GM12864 (cell line): ENCODE measurements at regions not wholly inside any gene's neighbourhood (a gene's known extent, or its start where the extent isn't known, plus 50 kb on each side); places are given as distances from the start of the nearest gene placed in this dataset.

Experiments used
- DNase-seq: peaks from one replicate; pipeline ENCODE4 v3.0.0-alpha.2; 2011; ENCODE audit warnings: low read depth
- H3K4me3 ChIP-seq: 2 replicates; pipeline ENCODE4 v1.5.1; 2011; ENCODE audit warnings: mild to moderate bottlenecking, low read depth, low read length, control low read depth
- TF ChIP-seq, protein P1 (sequence below): IDR thresholded peaks from 2 replicates; pipeline ENCODE4 v1.5.1; 2011; ENCODE audit warnings: low read depth, mild to moderate bottlenecking, moderate library complexity, low read length, control low read depth, inconsistent platforms; ENCODE audit errors: missing control alignments

DNA sequence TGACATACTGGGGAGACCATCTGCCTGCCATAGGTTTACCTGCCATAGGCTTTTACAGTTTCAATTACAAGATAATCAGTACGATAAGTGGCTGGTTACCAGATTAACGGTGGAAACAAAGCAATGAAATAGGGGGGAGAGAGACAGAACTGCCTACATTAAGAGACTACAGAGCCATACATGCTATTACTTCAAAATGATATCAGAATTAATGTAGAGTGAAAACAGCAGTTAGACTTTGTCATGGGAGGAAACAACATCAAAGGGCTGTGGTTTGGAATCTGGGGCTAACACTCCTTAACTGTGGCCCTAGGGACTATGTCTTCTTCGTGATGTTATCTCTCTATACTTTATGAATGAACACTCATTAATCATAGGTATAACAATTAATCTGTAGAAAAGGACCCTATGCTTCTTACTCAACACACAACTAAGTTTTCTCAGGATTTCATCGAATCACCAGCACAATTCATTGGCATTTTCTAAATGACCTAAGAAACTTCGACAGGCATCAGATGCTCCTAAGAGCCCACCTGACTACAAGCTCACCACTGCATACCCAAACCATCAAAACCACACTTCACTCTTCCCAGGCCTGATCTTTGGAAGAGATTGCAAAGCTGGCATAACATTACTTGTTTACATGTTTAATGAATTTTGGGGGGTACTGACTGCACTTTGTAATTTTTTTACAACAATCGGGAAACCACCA, 475.6 kb upstream of the SOX5 start:
- no peak overlapping the region for H3K4me3 ChIP-seq
- DNase-seq: no peak

DNA sequence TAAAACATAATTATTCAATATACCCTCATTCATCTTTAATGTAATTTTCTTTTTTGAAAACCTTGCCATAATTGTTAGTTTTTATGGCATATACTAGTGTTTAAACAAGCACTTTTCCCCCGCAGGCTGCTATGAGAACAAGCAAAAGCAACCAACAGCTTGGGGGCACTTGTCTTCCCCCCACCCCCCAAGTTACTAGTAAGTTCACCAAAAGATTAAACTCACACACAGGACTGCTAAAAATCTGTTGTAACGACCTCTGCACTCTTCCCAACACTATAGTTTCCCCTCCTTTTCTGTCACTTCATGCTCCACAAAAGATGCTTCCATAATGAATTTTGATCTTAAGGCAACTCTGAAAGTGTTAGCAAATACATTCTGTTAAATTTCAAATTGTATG, 474.9 kb upstream of the SOX5 start:
- TF ChIP-seq, protein P1, sequence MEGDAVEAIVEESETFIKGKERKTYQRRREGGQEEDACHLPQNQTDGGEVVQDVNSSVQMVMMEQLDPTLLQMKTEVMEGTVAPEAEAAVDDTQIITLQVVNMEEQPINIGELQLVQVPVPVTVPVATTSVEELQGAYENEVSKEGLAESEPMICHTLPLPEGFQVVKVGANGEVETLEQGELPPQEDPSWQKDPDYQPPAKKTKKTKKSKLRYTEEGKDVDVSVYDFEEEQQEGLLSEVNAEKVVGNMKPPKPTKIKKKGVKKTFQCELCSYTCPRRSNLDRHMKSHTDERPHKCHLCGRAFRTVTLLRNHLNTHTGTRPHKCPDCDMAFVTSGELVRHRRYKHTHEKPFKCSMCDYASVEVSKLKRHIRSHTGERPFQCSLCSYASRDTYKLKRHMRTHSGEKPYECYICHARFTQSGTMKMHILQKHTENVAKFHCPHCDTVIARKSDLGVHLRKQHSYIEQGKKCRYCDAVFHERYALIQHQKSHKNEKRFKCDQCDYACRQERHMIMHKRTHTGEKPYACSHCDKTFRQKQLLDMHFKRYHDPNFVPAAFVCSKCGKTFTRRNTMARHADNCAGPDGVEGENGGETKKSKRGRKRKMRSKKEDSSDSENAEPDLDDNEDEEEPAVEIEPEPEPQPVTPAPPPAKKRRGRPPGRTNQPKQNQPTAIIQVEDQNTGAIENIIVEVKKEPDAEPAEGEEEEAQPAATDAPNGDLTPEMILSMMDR: no peak
- no peak overlapping the region for H3K4me3 ChIP-seq

More for the DNA sequence above, 475.6 kb upstream of the SOX5 start:
- TF ChIP-seq, protein P1: no peak

GRCh38 chr12:24423611-24424010, 474.1 kb upstream of the SOX5 start:
- H3K4me3 ChIP-seq: no peak overlapping the region
- no peak for DNase-seq

More for the DNA sequence above, 474.9 kb upstream of the SOX5 start:
- DNase-seq: no peak

GRCh38 chr12:24421759-24422158, 472.3 kb upstream of the SOX5 start:
- H3K4me3 ChIP-seq: no peak overlapping the region
- DNase-seq: no peak
- TF ChIP-seq, protein P1: no peak

More at GRCh38 chr12:24423611-24424010, 474.1 kb upstream of the SOX5 start:
- TF ChIP-seq, protein P1: no peak

DNA sequence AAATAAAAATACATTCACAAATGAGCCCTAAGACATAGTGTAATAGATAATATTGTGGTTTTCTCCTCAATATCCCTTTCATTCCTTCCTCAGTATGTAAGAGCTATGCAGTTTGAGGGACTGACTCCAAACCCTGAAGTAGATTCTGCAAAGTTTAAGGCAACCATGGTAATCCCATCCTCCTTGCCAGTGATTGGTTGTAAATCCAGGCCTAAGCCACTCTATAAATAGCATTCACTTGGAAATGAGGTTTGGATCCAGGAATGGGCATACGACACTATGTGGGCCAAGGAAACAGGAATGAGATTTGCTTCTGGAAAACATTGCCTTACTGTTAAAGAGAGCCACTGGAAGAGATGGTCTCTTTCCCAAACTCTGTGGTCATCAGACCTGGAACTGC, 468.7 kb upstream of the SOX5 start:
- TF ChIP-seq, protein P1: no peak
- H3K4me3 ChIP-seq: no peak overlapping the region
- DNase-seq: no peak

DNA sequence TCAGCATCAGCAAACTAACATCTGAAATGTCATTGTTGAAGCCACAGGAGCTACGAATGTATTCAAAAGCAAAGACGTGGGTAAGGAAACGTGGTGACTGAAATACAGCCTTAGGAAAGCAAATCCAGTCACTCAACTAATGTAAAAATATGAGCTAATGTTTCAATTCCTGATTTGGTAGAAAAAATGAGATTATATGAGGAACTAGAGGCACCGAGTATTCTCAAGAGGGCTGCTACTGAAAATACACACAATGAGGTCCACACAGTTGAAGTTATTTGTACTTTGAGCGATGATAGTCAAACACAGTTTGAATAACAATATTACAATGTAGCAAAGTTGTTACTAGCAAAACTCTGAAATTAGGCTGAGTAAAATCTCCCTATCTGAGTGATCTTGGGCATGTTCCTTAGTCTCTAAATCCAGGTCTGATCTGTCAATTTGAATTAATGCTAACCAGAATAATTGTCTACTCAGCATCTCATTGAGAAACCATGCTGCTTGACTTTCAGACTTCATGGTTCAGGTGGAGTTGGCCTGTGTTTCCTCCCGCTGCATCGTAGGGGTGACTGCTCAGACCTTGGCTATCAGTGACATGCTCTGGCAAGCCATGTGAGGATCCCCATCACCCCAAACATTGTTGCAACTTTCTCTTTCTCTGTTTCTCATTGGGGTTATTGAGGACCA, 467.1 kb upstream of the SOX5 start:
- TF ChIP-seq, protein P1: no peak
- no peak for DNase-seq
- no peak overlapping the region for H3K4me3 ChIP-seq

DNA sequence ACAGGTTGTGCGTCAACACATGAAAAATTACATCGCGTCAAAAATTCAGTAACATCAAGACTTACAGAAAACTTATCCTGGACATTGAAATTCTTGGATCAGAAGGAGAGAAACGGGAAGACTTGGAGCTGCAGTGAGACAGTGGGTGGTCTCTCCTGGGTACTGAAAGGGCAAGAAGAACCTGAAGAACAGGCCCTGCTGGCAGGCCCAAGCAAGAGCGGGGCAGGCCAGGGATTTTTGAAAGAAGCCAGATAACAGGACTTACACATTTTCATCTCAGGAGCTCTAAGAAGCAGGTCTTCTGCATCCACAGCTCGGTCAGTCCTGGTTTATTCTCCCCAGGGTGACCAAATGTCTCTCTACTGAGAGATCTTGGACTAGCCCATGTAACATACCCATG, 466.5 kb upstream of the SOX5 start:
- DNase-seq: no peak
- TF ChIP-seq, protein P1: no peak
- no peak overlapping the region for H3K4me3 ChIP-seq
